ENCODE measurements at regions not wholly inside any gene's neighbourhood (a gene's known extent, or its start where the extent isn't known, plus 50 kb on each side); places are given as distances from the start of the nearest gene placed in this dataset.

- no peak for DNase-seq
These were observed 501.3 kb downstream of the NUF2 start for GRCh38 chr1:163823017-163823416.

GRCh38 chr1:163824006-163824405 is 502.3 kb downstream of the NUF2 start:
- no peak for DNase-seq

- DNase-seq: no peak
These were observed 502.7 kb downstream of the NUF2 start for GRCh38 chr1:163824490-163824889.

GRCh38 chr1:163826500-163826899 is 504.7 kb downstream of the NUF2 start:
- DNase-seq: no peak

GRCh38 chr1:163834778-163835177 is 513.0 kb downstream of the NUF2 start:
- no peak for DNase-seq

GRCh38 chr1:163836481-163836880 is 514.7 kb downstream of the NUF2 start:
- no peak for DNase-seq

GRCh38 chr1:163837206-163837605 is 515.5 kb downstream of the NUF2 start:
- DNase-seq: no peak

GRCh38 chr1:163842571-163842970 is 520.8 kb downstream of the NUF2 start:
- DNase-seq: no peak

- no peak for DNase-seq
These were observed 522.7 kb downstream of the NUF2 start for GRCh38 chr1:163844459-163844858.

GRCh38 chr1:163845279-163845678 is 523.5 kb downstream of the NUF2 start:
- no peak for DNase-seq

- DNase-seq: no peak
These were observed 542.0 kb downstream of the NUF2 start for GRCh38 chr1:163863731-163864130.

GRCh38 chr1:163864207-163864606 is 542.5 kb downstream of the NUF2 start:
- no peak for DNase-seq

GRCh38 chr1:163866564-163866963 is 544.8 kb downstream of the NUF2 start:
- no peak for DNase-seq

GRCh38 chr1:163870666-163871065 is 548.9 kb downstream of the NUF2 start:
- no peak for DNase-seq

- no peak for DNase-seq
These were observed 550.3 kb downstream of the NUF2 start for GRCh38 chr1:163872067-163872466.

GRCh38 chr1:163874070-163874469 is 552.3 kb downstream of the NUF2 start:
- DNase-seq: no peak

GRCh38 chr1:163875200-163875926 is 553.6 kb downstream of the NUF2 start:
- DNase-seq: no peak

- DNase-seq: no peak
These were observed 554.2 kb downstream of the NUF2 start for GRCh38 chr1:163875927-163876320.

GRCh38 chr1:163876546-163876945 is 554.8 kb downstream of the NUF2 start:
- DNase-seq: no peak

GRCh38 chr1:163877016-163877415 is 555.3 kb downstream of the NUF2 start:
- no peak for DNase-seq

GRCh38 chr1:163885510-163885909 is 563.8 kb downstream of the NUF2 start:
- no peak for DNase-seq

- DNase-seq: no peak
These were observed 574.2 kb downstream of the NUF2 start for GRCh38 chr1:163896001-163896400.

- DNase-seq: no peak
These were observed 575.8 kb downstream of the NUF2 start for GRCh38 chr1:163897412-163898155.

GRCh38 chr1:163906283-163906682 is 584.5 kb downstream of the NUF2 start:
- no peak for DNase-seq
